ENCODE measurements at regions not wholly inside any gene's neighbourhood (a gene's known extent, or its start where the extent isn't known, plus 50 kb on each side); places are given as distances from the start of the nearest gene placed in this dataset.

DNA sequence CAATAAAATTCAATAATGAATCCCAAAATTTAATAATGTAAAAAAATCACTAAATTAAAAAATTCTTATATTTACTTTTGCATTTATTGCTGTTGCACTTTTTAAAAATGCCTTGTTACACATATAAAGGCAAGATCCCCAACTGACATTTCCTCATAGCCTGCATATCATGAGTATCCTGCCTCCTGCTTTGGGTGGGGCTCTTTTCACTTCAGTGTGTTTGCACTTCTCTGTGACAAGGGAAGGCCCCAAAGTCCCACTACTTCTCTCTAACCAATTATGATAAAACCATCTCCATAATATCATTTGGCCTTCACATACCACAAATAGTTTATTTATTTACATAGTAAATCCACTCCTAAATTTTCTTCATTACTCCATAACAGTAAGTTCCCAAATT is 446.1 kb upstream of the MARCKS start:
- in situ Hi-C loops (cut with MboI; ENCODE audit: low pct_unique_long_range_greater_than_20kb, low sequenced_read_pairs, unreplicated experiment): no loop called here
- TF ChIP-seq, protein P1, sequence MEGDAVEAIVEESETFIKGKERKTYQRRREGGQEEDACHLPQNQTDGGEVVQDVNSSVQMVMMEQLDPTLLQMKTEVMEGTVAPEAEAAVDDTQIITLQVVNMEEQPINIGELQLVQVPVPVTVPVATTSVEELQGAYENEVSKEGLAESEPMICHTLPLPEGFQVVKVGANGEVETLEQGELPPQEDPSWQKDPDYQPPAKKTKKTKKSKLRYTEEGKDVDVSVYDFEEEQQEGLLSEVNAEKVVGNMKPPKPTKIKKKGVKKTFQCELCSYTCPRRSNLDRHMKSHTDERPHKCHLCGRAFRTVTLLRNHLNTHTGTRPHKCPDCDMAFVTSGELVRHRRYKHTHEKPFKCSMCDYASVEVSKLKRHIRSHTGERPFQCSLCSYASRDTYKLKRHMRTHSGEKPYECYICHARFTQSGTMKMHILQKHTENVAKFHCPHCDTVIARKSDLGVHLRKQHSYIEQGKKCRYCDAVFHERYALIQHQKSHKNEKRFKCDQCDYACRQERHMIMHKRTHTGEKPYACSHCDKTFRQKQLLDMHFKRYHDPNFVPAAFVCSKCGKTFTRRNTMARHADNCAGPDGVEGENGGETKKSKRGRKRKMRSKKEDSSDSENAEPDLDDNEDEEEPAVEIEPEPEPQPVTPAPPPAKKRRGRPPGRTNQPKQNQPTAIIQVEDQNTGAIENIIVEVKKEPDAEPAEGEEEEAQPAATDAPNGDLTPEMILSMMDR (IDR thresholded peaks at IDR 0.05; ENCODE audit: extremely low read depth, insufficient read depth, missing control alignments): no peak
- DNase-seq (ENCODE audit: low spot score): no peak

DNA sequence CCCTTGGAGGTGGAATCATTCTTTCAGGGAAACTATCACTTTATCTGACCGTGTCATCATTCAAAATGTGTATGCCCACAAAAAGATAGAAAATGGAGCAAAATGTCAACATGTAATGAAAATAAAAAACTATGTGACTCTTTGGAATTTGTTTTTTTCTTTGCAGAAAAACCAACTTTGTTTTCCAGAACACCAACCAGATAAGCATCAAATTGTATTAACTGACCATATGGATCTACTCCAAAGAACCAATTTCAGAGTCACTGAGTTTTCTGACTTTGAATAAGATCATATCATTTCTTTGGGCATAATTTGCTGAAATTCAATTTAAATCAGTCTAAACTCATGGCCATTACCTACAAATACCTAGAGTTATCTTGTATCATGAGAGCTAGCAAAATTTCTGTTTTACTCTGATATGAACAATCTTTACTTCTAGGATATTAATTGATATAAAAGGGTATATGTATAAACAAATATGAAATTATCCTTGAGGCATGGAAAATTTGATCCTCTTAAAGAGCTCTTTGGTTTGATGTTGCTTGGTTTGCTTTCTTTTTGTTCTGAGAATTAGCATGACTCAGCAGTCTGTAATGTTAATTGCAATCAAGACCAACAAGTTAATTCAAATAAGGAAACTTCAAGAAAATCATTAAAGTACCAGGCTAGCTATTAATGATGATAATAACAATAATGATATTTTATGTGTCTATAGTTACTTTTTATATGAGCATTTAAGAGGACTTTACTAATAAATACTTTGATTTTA is 444.4 kb upstream of the MARCKS start:
- in situ Hi-C loops (cut with MboI; ENCODE audit: low pct_unique_long_range_greater_than_20kb, low sequenced_read_pairs, unreplicated experiment): no loop called here
- DNase-seq (ENCODE audit: low spot score): no peak
- TF ChIP-seq, protein P1 (IDR thresholded peaks at IDR 0.05; ENCODE audit: extremely low read depth, insufficient read depth, missing control alignments): no peak

DNA sequence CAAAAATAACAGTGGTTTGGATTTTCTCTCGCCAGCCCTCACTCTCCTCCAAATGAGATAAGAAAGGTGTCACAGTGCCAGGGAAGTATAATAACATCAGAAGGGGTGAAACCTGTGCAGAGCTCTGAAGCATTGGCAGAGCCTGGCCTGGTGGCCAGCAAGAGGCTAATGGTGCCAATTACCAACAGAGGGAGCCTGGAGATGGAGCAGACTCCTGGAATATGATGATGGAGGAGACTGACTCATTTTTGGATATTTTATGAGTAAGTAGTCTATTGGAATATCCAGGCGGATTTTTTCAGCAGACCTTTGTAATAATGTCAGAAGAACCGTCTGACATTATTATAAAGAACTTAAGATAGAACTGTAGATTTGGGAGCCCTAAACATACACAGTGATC is 442.6 kb upstream of the MARCKS start:
- no peak for DNase-seq (ENCODE audit: low spot score)
- TF ChIP-seq, protein P1 (IDR thresholded peaks at IDR 0.05; ENCODE audit: extremely low read depth, insufficient read depth, missing control alignments): peak; percentile 14
- in situ Hi-C loops (cut with MboI; ENCODE audit: low pct_unique_long_range_greater_than_20kb, low sequenced_read_pairs, unreplicated experiment): no loop called here

DNA sequence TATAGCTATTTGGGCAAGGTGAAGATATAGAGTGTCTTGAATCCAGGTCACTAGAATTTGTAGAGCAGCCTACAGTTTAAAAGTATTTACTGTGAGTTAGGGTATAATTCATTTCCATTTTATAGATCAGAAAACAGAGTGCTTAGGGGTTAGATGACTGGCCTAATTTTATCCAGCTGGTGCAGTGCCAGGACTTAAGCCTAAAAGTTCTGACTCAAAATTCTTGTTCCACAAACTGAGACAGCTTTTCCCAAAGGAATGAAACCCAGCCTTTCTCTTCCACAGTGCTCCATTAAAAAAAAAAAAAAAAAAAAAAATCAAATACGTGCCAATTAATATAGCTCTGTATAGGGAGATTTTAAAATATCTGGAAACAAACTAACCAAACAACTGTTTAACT is 441.0 kb upstream of the MARCKS start:
- in situ Hi-C loops (cut with MboI; ENCODE audit: low pct_unique_long_range_greater_than_20kb, low sequenced_read_pairs, unreplicated experiment): no loop called here
- TF ChIP-seq, protein P1 (IDR thresholded peaks at IDR 0.05; ENCODE audit: extremely low read depth, insufficient read depth, missing control alignments): no peak
- no peak for DNase-seq (ENCODE audit: low spot score)

DNA sequence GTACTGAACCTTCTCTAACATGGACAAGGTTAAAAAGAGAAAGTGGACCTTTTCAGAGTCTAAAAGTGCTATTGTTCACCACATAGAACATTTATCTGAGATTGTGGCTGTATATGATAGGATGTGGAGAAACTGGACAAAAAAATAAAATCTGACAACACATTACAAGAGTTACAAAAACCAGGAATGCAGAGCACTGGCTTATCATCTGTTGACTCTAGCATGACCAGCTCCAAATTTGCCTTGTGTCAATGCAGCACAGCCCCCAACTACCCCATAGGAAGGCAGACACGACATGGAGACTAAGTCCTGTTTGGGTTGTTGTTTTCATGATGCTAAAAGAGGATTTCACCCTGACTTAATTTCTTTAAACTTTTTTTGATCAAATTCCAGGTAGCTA is 436.9 kb upstream of the MARCKS start:
- TF ChIP-seq, protein P1 (IDR thresholded peaks at IDR 0.05; ENCODE audit: extremely low read depth, insufficient read depth, missing control alignments): no peak
- in situ Hi-C loops (cut with MboI; ENCODE audit: low pct_unique_long_range_greater_than_20kb, low sequenced_read_pairs, unreplicated experiment): no loop called here
- no peak for DNase-seq (ENCODE audit: low spot score)

DNA sequence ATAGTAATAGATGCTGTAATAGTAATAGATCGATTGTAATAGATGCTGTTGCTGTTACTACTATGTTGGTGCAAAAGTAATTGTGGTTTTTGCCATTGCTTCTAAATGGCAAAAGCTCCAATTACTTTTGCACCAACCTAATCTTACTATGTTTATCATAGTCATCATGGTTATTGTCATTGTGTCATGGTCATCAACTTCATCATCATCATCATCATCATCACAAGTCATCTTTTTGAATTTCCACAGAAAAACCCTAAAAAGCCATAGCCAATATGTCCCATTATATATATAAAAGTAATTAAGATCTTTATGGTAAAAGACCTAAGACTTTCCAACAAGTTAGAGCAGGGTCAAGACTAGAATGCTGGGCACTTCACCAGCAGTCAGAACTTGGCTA is 435.1 kb upstream of the MARCKS start:
- in situ Hi-C loops (cut with MboI; ENCODE audit: low pct_unique_long_range_greater_than_20kb, low sequenced_read_pairs, unreplicated experiment): no loop called here
- TF ChIP-seq, protein P1 (IDR thresholded peaks at IDR 0.05; ENCODE audit: extremely low read depth, insufficient read depth, missing control alignments): no peak
- no peak for DNase-seq (ENCODE audit: low spot score)
